Suprapubic skin (tissue), 4 donors: ENCODE measurements at regions not wholly inside any gene's neighbourhood (a gene's known extent, or its start where the extent isn't known, plus 50 kb on each side); places are given as distances from the start of the nearest gene placed in this dataset.

ENCODE experiments used
- DNase-seq, 2 donors: peaks; one replicate each; pipeline ENCODE4 v3.0.0-alpha.2; 2019; ENCODE audit warnings: low spot score in 2 of 2
- H3K27ac ChIP-seq: fragments of 200-600 bp; sonication (generic); one replicate; pipeline ENCODE4 v1.5.1; 2019
- H3K27me3 ChIP-seq: fragments of 200-600 bp; sonication (generic); one replicate; pipeline ENCODE4 v1.5.1; 2019
- H3K36me3 ChIP-seq: fragments of 200-600 bp; sonication (generic); one replicate; pipeline ENCODE4 v1.5.1; 2019
- H3K4me1 ChIP-seq: fragments of 200-600 bp; sonication (generic); one replicate; pipeline ENCODE4 v1.5.1; 2019
- H3K4me3 ChIP-seq: fragments of 200-600 bp; sonication (generic); one replicate; pipeline ENCODE4 v1.5.1; 2019; ENCODE audit warnings: mild to moderate bottlenecking
- H3K9me3 ChIP-seq: fragments of 200-600 bp; sonication (generic); one replicate; pipeline ENCODE4 v1.5.1; 2019
- CTCF ChIP-seq, 2 donors: fragments of 200-600 bp in 1 of 2; fragments of 450-650 bp in 1 of 2; sonication (generic) in 1 of 2; IDR thresholded peaks; one replicate each; pipeline ENCODE4 v1.5.1; 2016 to 2019; ENCODE audit warnings: antibody characterized with exemption in 2 of 2, mild to moderate bottlenecking in 1 of 2, moderate library complexity in 1 of 2
- EP300 ChIP-seq: sonication (generic); formaldehyde crosslinking; IDR thresholded peaks from one replicate; pipeline ENCODE4 v1.6.1; 2017; ENCODE audit warnings: antibody characterized with exemption
- POLR2A ChIP-seq, 2 donors: fragments of 450-650 bp; IDR thresholded peaks; one replicate each; pipeline ENCODE4 v1.6.1; 2017; ENCODE audit warnings: antibody characterized with exemption in 2 of 2, mild to moderate bottlenecking in 2 of 2, moderate library complexity in 2 of 2
- POLR2AphosphoS5 ChIP-seq, 3 donors: sonication (generic); formaldehyde crosslinking; IDR thresholded peaks; one replicate each; pipeline ENCODE4 v1.6.1; 2017; ENCODE audit warnings: antibody characterized with exemption in 3 of 3
- whole genome bisulfite sequencing: methylation state at CpG from one replicate; pipeline ENCODE4 v1.1.5; 2018; 5-methylcytosine and 5-hydroxymethylcytosine counted together

DNA sequence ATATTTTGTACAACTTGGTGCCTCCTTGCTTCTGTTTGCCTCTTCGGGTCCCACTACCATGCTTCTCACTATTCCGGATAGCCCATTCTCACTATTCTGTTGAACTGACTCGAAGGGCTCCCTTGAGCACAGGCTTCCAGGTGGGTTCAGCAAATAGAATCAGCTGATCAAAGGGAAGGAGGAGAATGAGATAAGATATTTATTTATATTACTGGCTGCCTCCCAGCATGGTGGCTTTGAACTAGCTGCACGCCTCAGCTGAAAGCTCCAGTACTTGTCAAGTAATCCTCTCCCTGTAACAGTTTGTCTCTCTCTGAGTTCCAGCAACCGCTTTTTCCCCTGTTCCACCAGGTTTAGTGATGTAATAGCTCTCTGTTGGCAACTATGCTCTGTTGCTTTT lies 187.8 kb upstream of the HNRNPA3 start:
- H3K27ac ChIP-seq, result no peak overlapping the region
- WGBS, result 80% methylated on average over 5 of the region's 5 CpGs

GRCh38 chr2:177026253-177026652 lies 186.3 kb upstream of the HNRNPA3 start:
- H3K4me1 ChIP-seq, result no peaks in the 10 kb centered on the region
- no peak overlapping the region for H3K4me3 ChIP-seq
- 61% methylated on average over 2 of the region's 2 CpGs for WGBS
- no peaks in the 10 kb centered on the region for H3K36me3 ChIP-seq
- H3K27ac ChIP-seq, result no peak overlapping the region
- TF ChIP-seq POLR2AphosphoS5 (IDR thresholded peaks at IDR 0.05) (no peak), CTCF (IDR thresholded peaks at IDR 0.05) (no peak), EP300 (no peak), POLR2A (IDR thresholded peaks at IDR 0.05) (no peak)
- no peaks in the 10 kb centered on the region for H3K9me3 ChIP-seq
- DNase-seq, result no peak
- no peaks in the 10 kb centered on the region for H3K27me3 ChIP-seq

More for the DNA sequence above, 187.8 kb upstream of the HNRNPA3 start:
- no peak for TF ChIP-seq POLR2A (IDR thresholded peaks at IDR 0.05)
- TF ChIP-seq POLR2AphosphoS5 (IDR thresholded peaks at IDR 0.05), result no peak
- TF ChIP-seq EP300, result no peak
- TF ChIP-seq CTCF (IDR thresholded peaks at IDR 0.05), result no peak
- no peaks in the 10 kb centered on the region for H3K36me3 ChIP-seq
- no peak overlapping the region for H3K4me3 ChIP-seq
- no peaks in the 10 kb centered on the region for H3K27me3 ChIP-seq
- H3K4me1 ChIP-seq, result no peaks in the 10 kb centered on the region
- no peaks in the 10 kb centered on the region for H3K9me3 ChIP-seq
- no peak for DNase-seq

GRCh38 chr2:177026956-177027355 lies 185.6 kb upstream of the HNRNPA3 start:
- Histone ChIP-seq H3K4me3 (no peak overlapping the region), H3K36me3 (no peaks in the 10 kb centered on the region), H3K9me3 (no peaks in the 10 kb centered on the region), H3K27ac (no peak overlapping the region), H3K27me3 (no peaks in the 10 kb centered on the region), H3K4me1 (no peaks in the 10 kb centered on the region)
- TF ChIP-seq EP300 (no peak), POLR2A (IDR thresholded peaks at IDR 0.05) (no peak), CTCF (IDR thresholded peaks at IDR 0.05) (no peak), POLR2AphosphoS5 (IDR thresholded peaks at IDR 0.05) (no peak)
- DNase-seq, result no peak
- 76% methylated on average over 2 of the region's 2 CpGs for WGBS

DNA sequence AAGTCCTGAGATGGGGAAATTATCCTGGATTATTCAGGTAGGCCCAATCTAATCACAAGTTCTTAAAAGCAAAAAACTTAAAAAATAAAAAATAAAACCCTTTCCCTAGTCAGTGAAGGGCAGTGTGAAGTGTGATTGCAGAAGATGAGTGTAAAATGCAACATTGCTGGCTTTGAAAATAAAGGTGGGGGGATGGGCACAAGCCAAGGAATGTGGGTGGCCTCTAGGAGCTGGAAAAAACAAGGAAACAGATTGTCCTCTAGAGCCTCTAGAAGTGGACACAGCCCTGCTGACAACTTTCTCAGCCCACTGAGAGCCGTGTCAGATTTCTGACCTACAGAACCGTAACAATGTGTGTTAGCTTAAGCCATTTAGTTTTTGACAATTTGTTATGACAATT lies 184.3 kb upstream of the HNRNPA3 start:
- TF ChIP-seq EP300 (no peak), POLR2AphosphoS5 (IDR thresholded peaks at IDR 0.05) (no peak), POLR2A (IDR thresholded peaks at IDR 0.05) (no peak), CTCF (IDR thresholded peaks at IDR 0.05) (no peak)
- WGBS, result 84% methylated on average over 2 of the region's 2 CpGs

GRCh38 chr2:177029075-177029474 lies 183.5 kb upstream of the HNRNPA3 start:
- no peaks in the 10 kb centered on the region for H3K4me1 ChIP-seq
- H3K36me3 ChIP-seq, result no peaks in the 10 kb centered on the region
- no peak for TF ChIP-seq POLR2AphosphoS5 (IDR thresholded peaks at IDR 0.05)
- TF ChIP-seq POLR2A (IDR thresholded peaks at IDR 0.05), result no peak
- no peak for TF ChIP-seq EP300
- TF ChIP-seq CTCF (IDR thresholded peaks at IDR 0.05), result no peak
- no peak overlapping the region for H3K27ac ChIP-seq
- H3K27me3 ChIP-seq, result peaks cover 3% of the 10 kb centered on the region
- no peaks in the 10 kb centered on the region for H3K9me3 ChIP-seq
- H3K4me3 ChIP-seq, result no peak overlapping the region
- WGBS, result 91% methylated on average over 2 of the region's 2 CpGs
- DNase-seq, result no peak

More for the DNA sequence above, 184.3 kb upstream of the HNRNPA3 start:
- Histone ChIP-seq H3K4me1 (no peaks in the 10 kb centered on the region), H3K36me3 (no peaks in the 10 kb centered on the region), H3K4me3 (no peak overlapping the region), H3K9me3 (no peaks in the 10 kb centered on the region), H3K27me3 (peaks cover 2% of the 10 kb centered on the region), H3K27ac (no peak overlapping the region)
- no peak for DNase-seq
